Lung (tissue), 11 donors: ENCODE measurements at regions not wholly inside any gene's neighbourhood (a gene's known extent, or its start where the extent isn't known, plus 50 kb on each side); places are given as distances from the start of the nearest gene placed in this dataset.

ENCODE experiments used
- ATAC-seq: fragments of 200-7000 bp; cut with Tn5 transposase; one replicate; pipeline ENCODE4 v1.9.1; 2020; ENCODE audit warnings: moderate number of reproducible peaks; ENCODE audit not compliant: insufficient read depth, low FRiP score
- DNase-seq, 3 donors: peaks; one replicate each; pipeline ENCODE4 v3.0.0-alpha.2; 2013 to 2017
- H3K27ac ChIP-seq, 2 donors: one replicate each; pipeline ENCODE4 v1.5.1; 2013; ENCODE audit warnings: mild to moderate bottlenecking in 2 of 2, moderate library complexity in 2 of 2, control low read depth in 1 of 2, inconsistent platforms in 1 of 2, low read depth in 1 of 2, low read length in 1 of 2
- H3K27me3 ChIP-seq, 3 donors: one replicate each; pipeline ENCODE4 v1.5.1; 2013; ENCODE audit warnings: low read length in 2 of 3; ENCODE audit not compliant: control insufficient read depth in 3 of 3, insufficient read depth in 3 of 3
- H3K36me3 ChIP-seq, 4 donors: one replicate each; pipeline ENCODE4 v1.5.1; 2013; ENCODE audit warnings: low read length in 4 of 4, mild to moderate bottlenecking in 1 of 4, moderate library complexity in 1 of 4; ENCODE audit not compliant: control insufficient read depth in 4 of 4, insufficient read depth in 4 of 4
- H3K4me1 ChIP-seq, 5 donors: one replicate each; pipeline ENCODE4 v1.5.1; 2013; ENCODE audit warnings: low read length in 5 of 5, mild to moderate bottlenecking in 2 of 5, moderate library complexity in 1 of 5; ENCODE audit not compliant: control insufficient read depth in 5 of 5, insufficient read depth in 5 of 5
- H3K4me3 ChIP-seq: one replicate; pipeline ENCODE4 v1.5.1; 2013; ENCODE audit warnings: mild to moderate bottlenecking, control low read depth, moderate library complexity
- H3K9ac ChIP-seq, 2 donors: one replicate each; pipeline ENCODE4 v1.5.1; 2013; ENCODE audit warnings: low read length in 2 of 2, control low read depth in 1 of 2; ENCODE audit not compliant: insufficient read depth in 1 of 2
- H3K9me3 ChIP-seq, 4 donors: one replicate each; pipeline ENCODE4 v1.5.1; 2013; ENCODE audit warnings: low read length in 3 of 4, mild to moderate bottlenecking in 1 of 4, moderate library complexity in 1 of 4; ENCODE audit not compliant: control insufficient read depth in 4 of 4, insufficient read depth in 3 of 4
- WGBS, 2 donors: extraction: QIAGEN DNeasy Blood & Tissue Kit; methylation state at CpG; one replicate each; pipeline ENCODE4 v1.1.7; 2013; 5-methylcytosine and 5-hydroxymethylcytosine counted together
- TF ChIP-seq, protein P1 (sequence below): IDR thresholded peaks from 2 replicates; pipeline ENCODE4 v1.5.1; 2012; ENCODE audit warnings: mild to moderate bottlenecking; ENCODE audit errors: control extremely low read depth, extremely low read depth
- donor health status: control.
- donor health status: control.
- donor health status: Bipolar disorder and iron deficiency.
- donor health status: healthy.
- donor health status: DM: yes; HTN: yes; CAD: no.

DNA sequence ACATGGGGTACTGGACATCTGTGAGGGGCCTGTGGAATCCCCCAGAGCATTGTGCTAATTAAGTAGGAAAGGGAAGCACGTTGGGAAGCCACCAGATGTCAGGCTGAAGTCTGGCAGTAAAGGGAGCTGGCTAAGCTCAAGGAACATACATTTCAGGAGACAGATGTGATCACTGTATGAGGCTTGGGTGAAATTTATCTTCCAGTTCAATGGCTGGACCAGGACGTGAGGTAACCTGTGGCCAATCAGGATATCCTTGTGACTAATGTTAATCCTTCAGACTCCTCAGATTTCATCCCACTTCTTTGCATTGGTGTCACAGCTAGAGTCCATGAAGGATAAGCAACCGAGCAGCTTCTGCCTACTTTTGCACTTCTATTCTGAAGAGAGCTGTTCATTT lies 110.2 kb upstream of the APP start:
- H3K4me3 ChIP-seq = no peak overlapping the region
- ATAC-seq (no peak), DNase-seq (peak in 2 of 3 donors; percentile 6 to 31)
- H3K4me1 ChIP-seq = peaks cover 0 to 12% (median 4%) of the 10 kb centered on the region in 5 donors
- no peak overlapping the region for H3K9ac ChIP-seq
- TF ChIP-seq, protein P1, sequence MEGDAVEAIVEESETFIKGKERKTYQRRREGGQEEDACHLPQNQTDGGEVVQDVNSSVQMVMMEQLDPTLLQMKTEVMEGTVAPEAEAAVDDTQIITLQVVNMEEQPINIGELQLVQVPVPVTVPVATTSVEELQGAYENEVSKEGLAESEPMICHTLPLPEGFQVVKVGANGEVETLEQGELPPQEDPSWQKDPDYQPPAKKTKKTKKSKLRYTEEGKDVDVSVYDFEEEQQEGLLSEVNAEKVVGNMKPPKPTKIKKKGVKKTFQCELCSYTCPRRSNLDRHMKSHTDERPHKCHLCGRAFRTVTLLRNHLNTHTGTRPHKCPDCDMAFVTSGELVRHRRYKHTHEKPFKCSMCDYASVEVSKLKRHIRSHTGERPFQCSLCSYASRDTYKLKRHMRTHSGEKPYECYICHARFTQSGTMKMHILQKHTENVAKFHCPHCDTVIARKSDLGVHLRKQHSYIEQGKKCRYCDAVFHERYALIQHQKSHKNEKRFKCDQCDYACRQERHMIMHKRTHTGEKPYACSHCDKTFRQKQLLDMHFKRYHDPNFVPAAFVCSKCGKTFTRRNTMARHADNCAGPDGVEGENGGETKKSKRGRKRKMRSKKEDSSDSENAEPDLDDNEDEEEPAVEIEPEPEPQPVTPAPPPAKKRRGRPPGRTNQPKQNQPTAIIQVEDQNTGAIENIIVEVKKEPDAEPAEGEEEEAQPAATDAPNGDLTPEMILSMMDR = no peak
- H3K27ac ChIP-seq = no peak overlapping the region
- no peaks in the 10 kb centered on the region for H3K27me3 ChIP-seq
- WGBS, 2 donors = 41% methylated on average over 3 of the region's 3 CpGs
- no peaks in the 10 kb centered on the region for H3K36me3 ChIP-seq
- H3K9me3 ChIP-seq = no peaks in the 10 kb centered on the region

DNA sequence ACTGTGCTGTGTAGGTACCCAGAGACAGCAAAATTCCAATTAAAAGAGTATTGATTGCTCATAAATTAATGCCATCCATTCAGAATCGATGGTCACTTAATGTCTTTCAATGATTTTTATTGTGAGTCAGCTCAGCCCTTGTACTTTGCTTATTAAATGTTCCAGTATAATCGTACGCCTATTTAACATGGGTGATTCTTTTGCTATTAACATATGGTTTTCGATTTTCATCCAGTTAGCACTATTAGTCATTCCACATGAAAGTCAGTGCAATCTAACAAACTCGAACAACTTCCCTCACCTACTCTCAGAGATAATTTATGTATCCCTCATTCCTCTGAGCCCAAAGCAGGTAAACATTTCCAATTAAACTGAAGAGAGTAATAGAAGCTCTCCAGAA lies 109.6 kb upstream of the APP start:
- peaks cover 0 to under 1% (median 0%) of the 10 kb centered on the region in 4 donors for H3K9me3 ChIP-seq
- H3K4me3 ChIP-seq = no peak overlapping the region
- H3K9ac ChIP-seq = no peak overlapping the region
- ATAC-seq (no peak), DNase-seq (no peak)
- H3K27me3 ChIP-seq = no peaks in the 10 kb centered on the region
- no peaks in the 10 kb centered on the region for H3K36me3 ChIP-seq
- 88 to 91% methylated on average over 5 of the region's 5 CpGs for WGBS, 2 donors
- peaks cover 0 to 12% (median 4%) of the 10 kb centered on the region in 5 donors for H3K4me1 ChIP-seq
- TF ChIP-seq, protein P1 = no peak
- H3K27ac ChIP-seq = no peak overlapping the region

DNA sequence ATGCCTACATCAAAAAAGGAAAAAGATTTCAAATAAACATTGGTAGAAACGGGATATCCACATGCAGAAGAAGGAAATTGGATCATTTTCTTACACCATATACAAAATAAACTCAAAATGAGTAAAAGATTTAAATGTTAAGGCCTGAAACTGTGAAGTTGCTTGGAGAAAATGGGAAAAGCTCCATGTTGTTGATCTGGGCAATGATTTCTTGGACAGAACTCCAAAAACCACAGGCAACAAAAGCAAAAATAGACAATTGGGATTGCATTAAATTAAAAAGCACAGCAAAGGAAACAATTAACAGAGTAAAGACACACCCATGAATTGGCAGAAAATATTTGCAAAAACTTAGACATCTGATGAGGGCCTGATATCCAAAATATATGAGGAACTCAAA lies 105.2 kb upstream of the APP start:
- no peaks in the 10 kb centered on the region for H3K27me3 ChIP-seq
- no peaks in the 10 kb centered on the region for H3K36me3 ChIP-seq
- DNase-seq (no peak), ATAC-seq (no peak)
- no peak overlapping the region for H3K4me3 ChIP-seq
- no peak overlapping the region for H3K9ac ChIP-seq
- TF ChIP-seq, protein P1 = no peak
- no peak overlapping the region for H3K27ac ChIP-seq
- H3K4me1 ChIP-seq = peaks cover 0 to 3% (median 1%) of the 10 kb centered on the region in 5 donors
- 50 to 75% methylated on average over 1 of the region's 1 CpG for WGBS, 2 donors
- peaks cover 1 to 21% (median 11%) of the 10 kb centered on the region in 4 donors for H3K9me3 ChIP-seq

DNA sequence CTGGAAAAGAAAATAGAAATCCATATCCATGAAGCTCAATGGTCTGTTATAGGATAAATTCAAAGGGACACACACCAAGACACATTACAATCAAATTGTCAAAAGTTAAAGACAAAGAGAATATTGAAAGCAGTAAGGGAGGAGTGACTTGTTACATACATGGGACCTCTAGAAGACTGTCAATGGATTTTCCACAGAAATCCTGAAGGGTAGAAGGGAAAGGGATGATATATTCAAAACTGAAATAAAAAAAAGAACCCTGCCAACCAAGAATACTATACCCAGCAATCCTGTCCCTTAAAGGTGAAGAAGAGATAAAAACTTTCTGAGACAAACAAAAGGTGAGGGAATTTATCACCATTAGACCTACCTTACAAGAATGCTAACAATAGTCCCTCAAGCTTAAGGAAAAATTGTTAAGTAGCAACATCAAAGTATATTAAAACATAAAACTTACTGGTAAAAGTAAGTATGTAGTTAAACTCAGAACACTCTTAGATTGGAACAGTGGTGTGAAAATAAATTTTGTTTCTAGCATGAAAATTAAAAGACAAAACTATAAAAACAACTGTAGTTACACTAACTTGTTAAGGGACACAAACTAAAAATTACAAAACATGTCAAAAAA lies 103.2 kb upstream of the APP start:
- peaks cover 1 to 21% (median 11%) of the 10 kb centered on the region in 4 donors for H3K9me3 ChIP-seq
- ATAC-seq = no peak
- no peaks in the 10 kb centered on the region for H3K36me3 ChIP-seq
- DNase-seq = no peak
- no peaks in the 10 kb centered on the region for H3K4me1 ChIP-seq
- H3K4me3 ChIP-seq = no peak overlapping the region
- no peak overlapping the region for H3K27ac ChIP-seq
- no peaks in the 10 kb centered on the region for H3K27me3 ChIP-seq
- TF ChIP-seq, protein P1 = no peak
- no peak overlapping the region for H3K9ac ChIP-seq
